Upper lobe of right lung (tissue), 1 donor: ENCODE measurements at regions not wholly inside any gene's neighbourhood (a gene's known extent, or its start where the extent isn't known, plus 50 kb on each side); places are given as distances from the start of the nearest gene placed in this dataset.
A peak's percentile ranks its signal among the peaks of the same experiment; 100 is the strongest.
"Not testable (repeated sequence)": the region's sequence is repeated elsewhere in the genome, so short reads cannot be mapped to it uniquely, and the experiment has no call there.

Experiments
- ATAC-seq: fragments of 200-7000 bp; cut with Tn5 transposase; one replicate; pipeline ENCODE4 v1.9.1; 2020; ENCODE audit warnings: mild to moderate bottlenecking, moderate library complexity
- DNase-seq: peaks from one replicate; pipeline ENCODE4 v3.0.0-alpha.2; 2020
- H3K27ac ChIP-seq: fragments of 200-600 bp; one replicate; pipeline ENCODE4 v1.8.0; 2022
- H3K27me3 ChIP-seq: fragments of 200-600 bp; one replicate; pipeline ENCODE4 v1.8.0; 2022; ENCODE audit warnings: mild to moderate bottlenecking
- H3K36me3 ChIP-seq: fragments of 200-600 bp; one replicate; pipeline ENCODE4 v1.8.0; 2022
- H3K4me1 ChIP-seq: fragments of 200-600 bp; one replicate; pipeline ENCODE4 v1.8.0; 2022
- H3K4me3 ChIP-seq: fragments of 200-600 bp; one replicate; pipeline ENCODE4 v1.8.0; 2022; ENCODE audit warnings: mild to moderate bottlenecking
- H3K9me3 ChIP-seq: fragments of 200-600 bp; one replicate; pipeline ENCODE4 v1.8.0; 2022
- intact Hi-C: fragments of 100-400 bp; cut with DNase I; formaldehyde crosslinking; loops from one replicate; pipeline ENCODE4 v1.11.0; 2022
- donor health status: DM: no; HTN: yes; CAD: no; lungs with severe emphysema.

DNA sequence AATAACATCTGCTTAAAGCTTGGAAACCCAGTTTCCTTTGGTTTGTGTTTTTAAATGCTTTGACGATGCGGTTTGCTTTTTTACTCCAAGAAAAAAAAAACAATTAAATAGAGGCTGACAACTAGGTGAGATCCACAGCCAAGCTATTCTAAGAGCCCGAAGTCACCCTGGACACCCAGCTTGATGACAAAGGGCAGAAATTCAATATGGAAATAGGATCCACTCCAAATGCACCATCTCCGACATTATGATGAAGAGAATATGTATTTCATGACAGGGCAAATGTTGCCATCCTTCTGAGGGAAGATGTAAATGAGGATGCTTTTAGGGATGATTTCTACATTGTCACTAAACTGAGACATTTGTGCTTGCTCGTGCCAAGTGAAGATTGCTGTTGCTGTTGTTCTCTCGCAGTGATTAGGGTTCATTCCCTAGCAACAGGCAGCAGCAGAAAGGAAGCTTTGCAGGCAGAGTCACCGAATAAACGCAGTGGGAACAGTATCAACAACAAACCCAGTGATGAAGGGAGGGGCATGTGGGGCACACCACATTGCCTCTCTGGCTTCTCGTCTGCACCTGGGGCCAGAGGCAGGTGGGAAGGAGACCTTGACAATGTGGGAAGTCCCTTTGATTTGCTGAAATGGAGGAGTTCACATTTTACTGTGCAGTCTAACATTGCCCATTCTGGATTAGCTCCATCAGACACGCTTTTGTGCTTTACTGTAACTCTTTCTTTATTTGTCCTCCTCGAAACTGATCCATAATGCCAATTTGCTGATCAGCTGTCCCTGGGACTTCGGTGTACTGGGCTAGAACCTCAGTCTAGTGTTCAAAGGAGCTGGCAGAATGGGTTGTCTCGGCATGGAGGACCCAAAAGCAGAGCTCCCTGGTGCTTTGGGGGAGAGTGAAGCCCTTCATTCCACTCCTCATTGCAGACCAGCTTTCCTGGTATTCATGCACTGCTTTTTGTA lies 240.2 kb upstream of the PLGLB2 start:
- H3K27me3 ChIP-seq, H3K36me3 ChIP-seq, DNase-seq, intact Hi-C loops, H3K4me3 ChIP-seq, H3K9me3 ChIP-seq, H3K4me1 ChIP-seq, H3K27ac ChIP-seq: not testable (repeated sequence)
- peak; percentile 25 for ATAC-seq

DNA sequence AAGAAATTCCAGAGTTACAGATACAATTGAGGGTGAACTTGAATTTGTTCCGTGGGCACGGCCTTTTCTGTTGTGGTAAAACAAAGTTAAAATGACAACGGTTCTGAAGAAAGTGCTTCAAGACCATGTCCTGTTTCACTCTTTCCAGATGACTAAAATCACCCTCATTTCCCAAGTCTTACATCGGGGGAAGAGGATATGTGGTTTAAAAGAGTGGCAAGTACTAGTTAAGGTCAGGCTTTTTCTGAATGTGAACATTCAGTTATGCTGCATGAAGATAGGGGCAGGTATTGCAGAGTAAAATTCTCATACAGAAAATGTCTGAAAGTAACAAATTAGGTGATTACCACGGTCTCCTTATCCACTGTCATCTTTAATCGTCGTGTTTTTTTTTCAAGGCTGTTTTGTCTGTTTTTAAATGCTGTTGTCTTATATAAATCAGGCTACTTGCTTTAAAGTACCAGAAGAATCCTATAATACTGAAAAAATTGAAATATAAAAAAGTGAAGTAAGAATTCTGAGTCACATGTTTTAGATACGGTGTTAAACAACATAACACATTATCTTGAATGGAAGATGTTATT lies 236.6 kb upstream of the PLGLB2 start:
- H3K36me3 ChIP-seq, H3K4me1 ChIP-seq, H3K9me3 ChIP-seq, intact Hi-C loops, H3K27ac ChIP-seq, DNase-seq, H3K4me3 ChIP-seq, H3K27me3 ChIP-seq: not testable (repeated sequence)
- ATAC-seq: peak; percentile 42

DNA sequence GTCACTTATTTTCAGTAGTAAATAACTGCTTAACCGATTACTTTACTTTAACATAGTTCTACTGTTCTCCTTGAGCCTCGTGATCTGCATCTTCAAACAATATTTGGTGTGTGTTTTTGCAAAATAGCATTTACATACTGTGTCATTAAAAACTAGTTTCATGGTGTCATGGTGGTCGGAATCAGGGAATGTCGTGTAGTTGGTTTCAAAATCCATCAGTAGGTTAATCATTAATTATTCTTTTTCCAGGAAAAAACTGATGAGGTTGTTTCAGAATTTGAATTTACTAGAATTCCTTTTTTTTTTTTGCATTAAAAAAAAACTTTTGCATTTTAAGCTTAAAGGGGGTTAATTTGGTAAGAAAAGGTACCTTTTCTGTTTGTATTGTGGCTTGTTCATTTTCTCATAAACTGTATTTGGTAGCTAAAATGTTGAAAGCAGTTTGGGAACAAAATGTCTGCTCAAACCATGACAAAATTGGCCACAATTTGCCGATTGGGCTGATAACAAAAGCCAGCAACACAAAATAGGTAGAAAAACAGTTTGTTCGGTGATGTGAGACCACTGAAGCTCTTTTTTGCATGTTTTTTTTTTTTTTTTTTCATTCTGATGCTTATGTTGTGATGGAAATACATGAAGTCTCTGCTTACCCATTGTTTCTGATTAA lies 234.9 kb upstream of the PLGLB2 start:
- H3K4me3 ChIP-seq, H3K27me3 ChIP-seq, DNase-seq, H3K4me1 ChIP-seq, H3K36me3 ChIP-seq, H3K27ac ChIP-seq, H3K9me3 ChIP-seq, intact Hi-C loops, ATAC-seq: not testable (repeated sequence)

DNA sequence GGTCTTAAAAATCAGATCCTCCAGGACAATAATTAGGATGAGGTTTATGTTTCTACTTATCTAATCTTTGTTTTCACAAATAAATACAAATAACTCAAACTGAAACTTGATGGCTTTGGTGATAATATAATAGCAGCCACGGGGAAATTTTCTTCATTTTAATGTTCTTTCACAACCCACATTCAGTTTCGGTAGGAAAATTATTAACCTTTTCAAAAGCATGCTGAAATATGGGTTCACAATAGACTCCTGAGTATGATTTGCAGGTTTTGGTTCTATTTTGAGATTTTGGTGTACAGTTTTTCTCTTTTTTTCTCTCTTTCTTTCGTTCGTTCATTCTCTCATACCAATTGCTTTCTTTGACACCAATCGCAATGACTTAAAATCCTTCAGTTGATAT lies 233.9 kb upstream of the PLGLB2 start:
- H3K27ac ChIP-seq, H3K4me3 ChIP-seq, H3K36me3 ChIP-seq, intact Hi-C loops, DNase-seq, H3K4me1 ChIP-seq, H3K9me3 ChIP-seq, H3K27me3 ChIP-seq, ATAC-seq: not testable (repeated sequence)

DNA sequence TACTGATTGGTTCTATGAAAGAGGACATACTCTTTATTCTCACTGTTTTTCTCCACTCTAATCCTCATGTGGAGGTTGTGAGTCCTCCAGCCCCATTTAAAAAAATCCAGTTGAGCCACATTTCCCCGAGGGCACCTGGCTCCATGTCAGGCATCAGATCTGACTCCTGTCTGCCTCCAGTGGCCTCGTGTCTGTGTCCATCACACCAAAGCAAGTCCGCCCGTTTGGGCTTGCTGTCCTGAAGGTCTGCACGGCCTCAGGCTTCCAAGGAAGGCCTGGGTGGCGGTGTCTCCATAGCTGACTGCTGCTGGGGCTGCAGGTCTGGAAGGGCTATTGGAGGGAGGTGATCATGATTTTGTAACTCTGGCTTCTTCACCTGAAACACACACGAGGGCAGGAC lies 233.4 kb upstream of the PLGLB2 start:
- intact Hi-C loops: not testable (repeated sequence)

DNA sequence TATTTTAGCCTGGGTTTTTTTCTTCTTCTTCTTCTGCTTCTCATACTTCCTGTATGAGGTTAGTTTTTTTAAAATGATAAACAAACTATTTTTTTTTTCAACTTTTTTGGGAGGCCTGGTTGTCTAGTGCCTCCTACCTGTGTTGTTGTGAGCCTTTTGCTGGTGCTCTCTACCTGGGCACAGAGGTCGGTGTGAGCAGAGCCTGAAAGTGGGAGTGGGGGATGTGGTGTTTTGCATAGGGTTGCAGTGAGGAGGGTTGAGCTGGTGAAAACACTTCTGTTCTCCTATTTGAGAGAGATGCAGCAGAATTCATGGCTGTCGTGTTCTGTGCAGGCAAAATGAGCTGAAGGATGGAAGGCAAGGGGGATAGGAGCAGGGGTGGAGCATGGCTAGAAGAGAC lies 232.7 kb upstream of the PLGLB2 start:
- H3K4me1 ChIP-seq, DNase-seq, H3K36me3 ChIP-seq, H3K27ac ChIP-seq, H3K4me3 ChIP-seq, ATAC-seq, H3K9me3 ChIP-seq, H3K27me3 ChIP-seq, intact Hi-C loops: not testable (repeated sequence)

More for the DNA sequence above, 233.4 kb upstream of the PLGLB2 start:
- not testable (repeated sequence) for H3K36me3 ChIP-seq, ATAC-seq, H3K4me1 ChIP-seq, H3K9me3 ChIP-seq, H3K27me3 ChIP-seq, DNase-seq, H3K27ac ChIP-seq, H3K4me3 ChIP-seq

DNA sequence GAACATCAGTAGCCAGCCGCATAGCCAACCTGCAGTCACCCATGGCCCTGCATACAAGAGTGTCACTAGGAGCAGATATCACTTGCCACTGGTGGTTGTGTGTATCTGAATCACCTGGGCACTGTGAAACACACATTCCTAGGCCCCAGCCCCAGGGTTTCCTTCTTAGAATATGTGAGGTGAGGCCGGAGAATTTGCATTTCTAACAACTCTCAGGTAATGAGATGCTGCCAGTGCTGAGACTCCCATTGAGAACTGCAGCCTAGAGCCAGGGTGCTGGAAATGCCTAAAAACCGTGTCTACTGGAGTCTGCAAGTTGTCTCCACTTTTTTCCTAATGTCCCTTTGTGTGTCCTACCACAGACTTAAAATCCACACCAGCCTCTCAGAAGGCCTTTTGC lies 232.0 kb upstream of the PLGLB2 start:
- intact Hi-C loops, H3K27ac ChIP-seq, ATAC-seq, H3K36me3 ChIP-seq, H3K27me3 ChIP-seq, H3K9me3 ChIP-seq, H3K4me3 ChIP-seq, DNase-seq, H3K4me1 ChIP-seq: not testable (repeated sequence)

- intact Hi-C loops, H3K4me3 ChIP-seq, H3K4me1 ChIP-seq, ATAC-seq, H3K27ac ChIP-seq, DNase-seq, H3K9me3 ChIP-seq, H3K36me3 ChIP-seq, H3K27me3 ChIP-seq: not testable (repeated sequence)
Observed at GRCh38 chr2:87516369-87516967, 231.4 kb upstream of the PLGLB2 start.

- H3K4me3 ChIP-seq, H3K36me3 ChIP-seq, H3K4me1 ChIP-seq, H3K9me3 ChIP-seq, intact Hi-C loops, ATAC-seq, H3K27ac ChIP-seq, DNase-seq, H3K27me3 ChIP-seq: not testable (repeated sequence)
Observed at GRCh38 chr2:87517438-87517837, 230.4 kb upstream of the PLGLB2 start.

- H3K4me3 ChIP-seq, intact Hi-C loops, H3K9me3 ChIP-seq, H3K27me3 ChIP-seq, H3K4me1 ChIP-seq, DNase-seq, ATAC-seq, H3K27ac ChIP-seq, H3K36me3 ChIP-seq: not testable (repeated sequence)
Observed at GRCh38 chr2:87518066-87518465, 229.8 kb upstream of the PLGLB2 start.

DNA sequence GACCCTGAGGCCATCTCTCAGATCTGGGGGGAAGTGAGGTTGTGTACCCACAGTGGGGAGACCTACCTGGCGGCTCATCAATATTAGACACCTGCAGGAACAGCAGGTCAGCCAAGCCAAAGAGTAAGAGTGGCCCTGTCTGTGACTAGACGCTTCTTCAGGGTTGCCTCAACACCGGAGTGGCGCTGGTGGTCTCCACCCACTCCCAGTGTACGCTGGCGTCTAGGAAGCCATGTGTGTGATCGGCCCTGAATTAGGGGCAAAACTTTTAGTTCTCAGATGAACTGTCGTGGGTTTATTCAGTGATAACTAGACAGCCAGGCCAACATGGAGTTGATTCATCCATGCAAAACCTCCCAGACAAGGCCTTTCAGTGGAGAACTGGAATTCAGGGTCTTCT lies 229.3 kb upstream of the PLGLB2 start:
- not testable (repeated sequence) for H3K27ac ChIP-seq, H3K27me3 ChIP-seq, ATAC-seq

GRCh38 chr2:87519158-87520011 lies 228.5 kb upstream of the PLGLB2 start:
- peak; percentile 76 for ATAC-seq
- H3K36me3 ChIP-seq, H3K4me1 ChIP-seq, DNase-seq, H3K27me3 ChIP-seq, H3K27ac ChIP-seq, H3K9me3 ChIP-seq, intact Hi-C loops, H3K4me3 ChIP-seq: not testable (repeated sequence)

More for the DNA sequence above, 229.3 kb upstream of the PLGLB2 start:
- H3K9me3 ChIP-seq, H3K4me1 ChIP-seq, DNase-seq, intact Hi-C loops, H3K36me3 ChIP-seq, H3K4me3 ChIP-seq: not testable (repeated sequence)

- H3K4me3 ChIP-seq, H3K9me3 ChIP-seq, DNase-seq, H3K36me3 ChIP-seq, intact Hi-C loops, H3K27me3 ChIP-seq, H3K27ac ChIP-seq, ATAC-seq, H3K4me1 ChIP-seq: not testable (repeated sequence)
Observed at GRCh38 chr2:87521057-87521456, 226.8 kb upstream of the PLGLB2 start.
